HL-60 (cell line): ENCODE measurements at regions not wholly inside any gene's neighbourhood (a gene's known extent, or its start where the extent isn't known, plus 50 kb on each side); places are given as distances from the start of the nearest gene placed in this dataset.

Experiments used
- CTCF ChIP-seq: IDR thresholded peaks from one replicate; pipeline ENCODE4 v1.5.1; 2011; ENCODE audit warnings: low read length, control low read depth, inconsistent platforms; ENCODE audit not compliant: insufficient read depth
- GABPA ChIP-seq: IDR thresholded peaks from 2 replicates; pipeline ENCODE4 v1.6.1; 2012; ENCODE audit warnings: low read depth
- POLR2AphosphoS5 ChIP-seq: IDR thresholded peaks from 2 replicates; pipeline ENCODE4 v1.6.1; 2012; ENCODE audit warnings: low read depth
- REST ChIP-seq: IDR thresholded peaks from 2 replicates; pipeline ENCODE4 v1.6.1; 2012; ENCODE audit warnings: low read depth; ENCODE audit not compliant: insufficient replicate concordance

GRCh38 chr2:156817430-156817829, 381.3 kb downstream of the GPD2 start:
- TF ChIP-seq CTCF (no peak), POLR2AphosphoS5 (no peak), GABPA (no peak), REST (no peak)
